Thyroid gland (tissue), 4 donors: ENCODE measurements at regions not wholly inside any gene's neighbourhood (a gene's known extent, or its start where the extent isn't known, plus 50 kb on each side); places are given as distances from the start of the nearest gene placed in this dataset.

Source experiments
- POLR2A ChIP-seq, 2 donors: fragments of 450-650 bp; IDR thresholded peaks; one replicate each; pipeline ENCODE4 v1.6.1; 2017; ENCODE audit warnings: antibody characterized with exemption in 2 of 2, mild to moderate bottlenecking in 2 of 2, moderate library complexity in 1 of 2
- TF ChIP-seq, protein P1 (sequence below), 6 experiments: fragments of 200-600 bp in 3 of 6; fragments of 450-650 bp in 3 of 6; sonication (generic) in 3 of 6; IDR thresholded peaks; one replicate each; pipeline ENCODE4 v1.5.1; 2016 to 2019; ENCODE audit warnings: antibody characterized with exemption in 6 of 6, mild to moderate bottlenecking in 2 of 6, inconsistent platforms in 1 of 6, moderate library complexity in 1 of 6

- no peak for TF ChIP-seq POLR2A (IDR thresholded peaks at IDR 0.05)
- TF ChIP-seq, protein P1, sequence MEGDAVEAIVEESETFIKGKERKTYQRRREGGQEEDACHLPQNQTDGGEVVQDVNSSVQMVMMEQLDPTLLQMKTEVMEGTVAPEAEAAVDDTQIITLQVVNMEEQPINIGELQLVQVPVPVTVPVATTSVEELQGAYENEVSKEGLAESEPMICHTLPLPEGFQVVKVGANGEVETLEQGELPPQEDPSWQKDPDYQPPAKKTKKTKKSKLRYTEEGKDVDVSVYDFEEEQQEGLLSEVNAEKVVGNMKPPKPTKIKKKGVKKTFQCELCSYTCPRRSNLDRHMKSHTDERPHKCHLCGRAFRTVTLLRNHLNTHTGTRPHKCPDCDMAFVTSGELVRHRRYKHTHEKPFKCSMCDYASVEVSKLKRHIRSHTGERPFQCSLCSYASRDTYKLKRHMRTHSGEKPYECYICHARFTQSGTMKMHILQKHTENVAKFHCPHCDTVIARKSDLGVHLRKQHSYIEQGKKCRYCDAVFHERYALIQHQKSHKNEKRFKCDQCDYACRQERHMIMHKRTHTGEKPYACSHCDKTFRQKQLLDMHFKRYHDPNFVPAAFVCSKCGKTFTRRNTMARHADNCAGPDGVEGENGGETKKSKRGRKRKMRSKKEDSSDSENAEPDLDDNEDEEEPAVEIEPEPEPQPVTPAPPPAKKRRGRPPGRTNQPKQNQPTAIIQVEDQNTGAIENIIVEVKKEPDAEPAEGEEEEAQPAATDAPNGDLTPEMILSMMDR (IDR thresholded peaks at IDR 0.05), result no peak
Observed at GRCh38 chr10:124206616-124207015, 113.2 kb upstream of the CHST15 start.
